ENCODE measurements at regions not wholly inside any gene's neighbourhood (a gene's known extent, or its start where the extent isn't known, plus 50 kb on each side); places are given as distances from the start of the nearest gene placed in this dataset.
"Not testable (repeated sequence)": the region's sequence is repeated elsewhere in the genome, so short reads cannot be mapped to it uniquely, and the experiment has no call there.

DNA sequence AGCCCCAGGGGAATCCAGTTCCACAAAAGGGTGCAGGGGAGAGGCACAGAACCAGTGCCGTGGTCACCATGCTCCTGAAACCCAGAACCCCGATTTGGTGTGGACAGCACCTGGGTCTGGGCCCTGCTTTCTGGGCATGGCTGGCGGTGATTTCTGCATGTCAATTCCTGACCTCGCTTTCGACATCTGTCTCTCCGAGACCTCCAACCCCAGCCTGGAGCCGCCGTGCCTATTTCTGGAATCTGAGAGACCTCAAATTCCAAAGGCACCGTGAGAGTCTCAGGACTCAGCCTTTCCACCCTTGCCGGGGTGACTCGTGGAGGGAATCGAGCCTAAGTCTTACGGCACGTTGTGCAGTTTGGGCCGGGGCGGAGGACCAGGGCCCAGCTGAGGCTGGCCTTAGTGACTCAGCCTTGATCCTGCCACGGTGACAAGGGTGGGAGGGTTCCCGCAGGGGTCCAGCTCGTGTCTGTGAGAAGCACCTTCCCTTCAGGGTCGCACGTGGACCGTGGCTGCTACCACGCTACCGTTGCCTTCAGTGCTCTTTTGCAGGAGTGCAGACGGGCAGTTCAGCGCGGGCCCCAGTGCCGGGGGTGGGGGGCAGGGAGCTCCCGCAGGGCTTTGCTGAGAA is 133.7 kb downstream of the PXDC1 start:
- no peak for DNase-seq

DNA sequence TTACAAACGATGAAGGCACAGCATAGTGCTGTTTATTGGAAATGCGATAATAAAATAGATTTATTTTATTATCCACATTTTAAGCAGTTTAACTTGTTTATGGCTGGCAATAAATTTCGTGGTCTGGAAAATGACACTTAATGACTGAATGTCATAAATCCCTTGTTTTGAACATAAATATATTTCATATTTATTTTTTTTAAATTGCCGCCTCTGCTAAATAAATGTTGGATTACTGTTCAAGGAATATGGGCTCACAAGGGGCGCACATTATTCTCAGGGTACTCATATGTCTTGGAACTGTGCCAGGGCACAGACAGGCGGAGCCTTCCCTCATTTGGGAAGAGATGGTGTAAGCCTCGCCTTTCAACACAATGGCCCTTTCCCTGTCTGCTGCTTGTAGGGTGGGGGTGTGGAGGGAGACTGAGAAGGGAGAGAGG is 134.3 kb downstream of the PXDC1 start:
- no peak for DNase-seq

DNA sequence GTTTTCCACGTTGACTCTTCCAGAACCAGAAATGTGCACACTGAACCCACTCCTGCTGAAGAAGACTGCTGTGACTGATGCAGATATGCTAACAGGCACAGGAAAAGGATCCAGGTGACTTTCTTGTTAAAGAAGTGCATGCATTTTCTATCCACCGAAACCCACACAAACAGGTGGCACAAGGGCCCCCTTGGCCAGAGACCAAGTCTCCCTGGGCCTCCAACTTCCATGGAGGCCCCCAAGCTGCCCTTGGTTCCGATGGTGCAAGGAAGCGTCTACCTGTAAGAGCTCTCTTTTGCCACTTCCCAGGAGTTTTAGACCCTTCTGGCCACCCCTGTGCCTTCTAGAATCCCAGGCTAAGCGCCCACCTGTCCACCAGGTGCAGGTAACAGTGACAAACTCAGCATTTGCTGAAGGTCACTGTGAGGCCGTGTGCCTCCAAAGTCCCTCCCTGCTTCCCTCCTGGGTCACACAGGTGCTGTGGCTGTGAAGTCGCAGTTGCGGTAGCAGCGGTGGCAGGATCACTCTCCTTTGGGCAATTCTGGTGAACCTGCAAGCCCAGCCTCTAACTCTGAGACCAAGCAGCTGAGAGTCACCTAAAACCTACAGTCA is 134.8 kb downstream of the PXDC1 start:
- no peak for DNase-seq

DNA sequence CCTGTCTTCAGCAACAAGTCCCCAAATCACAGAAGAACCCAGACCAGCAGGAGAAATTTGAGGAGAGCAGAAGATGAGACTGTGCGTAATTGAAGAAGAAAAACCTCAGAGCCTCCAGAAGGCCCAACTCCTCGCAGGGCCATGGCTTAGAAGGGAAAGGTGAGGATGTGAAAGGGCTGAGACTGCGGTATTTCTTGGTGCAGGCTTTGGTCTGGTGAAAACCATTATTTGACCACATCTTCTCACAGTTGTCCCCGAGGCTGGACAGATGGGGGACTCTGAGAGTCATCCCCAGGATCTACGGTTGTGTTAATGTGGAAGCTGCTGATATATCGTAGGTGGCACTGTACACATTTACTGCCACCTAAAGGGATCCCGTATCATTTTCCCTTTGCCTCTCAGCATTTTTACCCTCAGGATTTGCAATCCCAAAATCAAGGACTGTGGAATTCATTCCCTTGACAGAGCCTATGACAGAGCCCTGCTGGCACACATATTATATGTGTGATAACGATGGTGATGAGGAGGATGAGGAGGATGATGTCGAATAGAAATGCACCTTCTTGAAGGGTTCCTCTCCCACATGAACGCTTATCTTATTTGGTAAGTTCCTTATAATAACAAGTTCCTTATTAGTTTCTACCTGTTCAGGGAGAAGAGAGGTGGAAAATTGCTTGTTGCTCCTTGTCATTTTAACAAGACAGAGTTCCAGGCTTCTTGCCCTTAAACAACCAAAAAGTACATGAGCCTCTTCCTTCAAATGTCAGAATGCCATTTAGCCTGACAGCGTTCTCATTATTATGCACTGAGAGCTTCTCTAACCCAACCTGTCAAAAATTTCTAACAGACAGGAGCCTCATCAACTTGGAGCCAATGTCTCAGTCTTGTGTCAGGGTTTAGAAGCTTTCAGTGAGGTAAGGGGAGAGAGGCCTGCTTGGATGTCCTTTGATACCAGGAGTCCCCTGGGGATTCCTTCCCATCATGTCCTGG is 135.8 kb downstream of the PXDC1 start:
- no peak for DNase-seq

DNA sequence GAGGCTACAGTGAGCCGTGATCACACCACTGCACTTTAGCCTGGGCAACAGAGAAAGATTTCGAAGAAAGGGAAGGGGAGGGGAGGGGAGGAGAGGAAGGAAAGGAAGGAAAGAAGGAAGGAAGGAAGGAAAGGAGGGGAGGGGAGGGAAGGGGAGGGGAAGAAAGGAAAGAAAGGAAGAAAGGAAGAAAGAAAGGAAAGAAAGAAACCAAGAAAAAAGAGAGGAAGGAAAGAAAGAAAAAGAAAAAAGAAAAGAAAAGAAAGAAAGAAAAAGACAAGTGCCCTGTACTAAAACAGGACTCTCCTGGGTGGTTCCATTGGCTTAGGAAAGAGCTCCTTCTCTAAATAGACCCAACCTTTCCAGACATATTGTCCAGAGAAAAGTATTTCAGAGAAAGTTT is 136.6 kb downstream of the PXDC1 start:
- no peak for DNase-seq

DNA sequence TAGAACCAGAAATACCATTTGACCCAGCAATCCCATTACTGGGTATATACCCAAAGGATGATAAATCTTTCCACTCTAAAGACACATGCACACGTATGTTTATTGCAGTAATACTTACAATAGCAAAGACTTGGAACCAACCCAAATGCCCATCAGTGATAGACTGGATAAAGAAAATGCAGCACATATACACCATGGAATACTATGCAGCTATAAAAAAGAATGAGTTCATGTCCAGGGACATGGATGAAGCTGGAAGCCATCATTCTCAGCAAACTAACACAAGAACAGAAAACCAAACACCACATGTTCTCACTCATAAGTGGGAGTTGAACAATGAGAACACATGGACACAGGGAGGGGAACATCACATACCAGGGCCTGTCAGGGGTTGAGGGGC is 137.9 kb downstream of the PXDC1 start:
- DNase-seq = not testable (repeated sequence)

DNA sequence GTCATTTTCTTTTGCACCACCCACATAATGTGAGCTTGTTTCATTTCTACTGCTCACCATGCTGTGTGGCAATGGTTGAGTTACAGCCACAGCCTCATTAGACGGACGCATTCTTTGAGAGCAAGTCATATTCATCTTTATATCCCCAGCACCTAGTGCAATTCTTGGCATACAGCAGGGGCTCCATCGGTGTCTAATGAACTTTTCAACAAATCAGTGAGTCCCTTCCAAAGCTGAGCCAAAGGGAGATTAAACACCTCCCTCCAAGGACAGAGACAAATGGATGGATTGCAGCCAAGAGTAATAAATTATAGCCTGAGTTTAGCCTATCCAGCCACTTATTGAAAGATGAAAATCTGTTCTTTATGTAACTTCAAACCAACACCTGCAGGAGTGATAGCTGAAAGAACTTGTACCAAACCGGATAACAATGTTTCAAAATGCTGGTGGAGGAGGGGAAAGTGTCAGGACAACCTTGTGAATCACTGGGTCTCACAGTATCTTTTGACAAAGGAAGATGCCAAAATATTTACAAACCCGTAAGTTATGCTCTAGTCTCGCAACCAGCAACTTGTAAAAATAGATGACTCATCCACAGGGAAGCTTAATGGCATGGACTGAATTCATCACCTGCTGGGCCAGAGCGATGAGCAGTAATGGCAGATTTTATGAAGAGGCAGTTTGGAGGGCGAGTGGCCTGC is 139.0 kb downstream of the PXDC1 start:
- no peak for DNase-seq

DNA sequence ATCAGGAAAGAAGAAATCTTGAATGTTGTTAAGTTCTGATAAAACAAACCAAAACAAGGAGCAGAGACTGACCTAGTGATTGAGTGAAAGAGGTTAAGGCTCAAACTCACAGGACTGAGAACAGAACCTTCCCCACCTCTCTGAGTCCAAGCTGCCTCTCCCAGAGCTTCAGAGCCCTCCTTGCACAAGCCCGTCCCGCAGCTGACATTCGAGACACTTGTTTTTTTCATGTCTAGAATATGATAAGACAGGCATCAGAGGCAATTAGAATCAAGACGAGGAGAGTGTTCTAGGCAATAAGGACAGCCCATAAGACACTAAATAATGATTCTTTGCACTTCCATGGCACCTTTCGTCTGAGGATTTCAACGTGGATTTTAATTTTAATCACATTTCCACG is 140.6 kb downstream of the PXDC1 start:
- no peak for DNase-seq

DNA sequence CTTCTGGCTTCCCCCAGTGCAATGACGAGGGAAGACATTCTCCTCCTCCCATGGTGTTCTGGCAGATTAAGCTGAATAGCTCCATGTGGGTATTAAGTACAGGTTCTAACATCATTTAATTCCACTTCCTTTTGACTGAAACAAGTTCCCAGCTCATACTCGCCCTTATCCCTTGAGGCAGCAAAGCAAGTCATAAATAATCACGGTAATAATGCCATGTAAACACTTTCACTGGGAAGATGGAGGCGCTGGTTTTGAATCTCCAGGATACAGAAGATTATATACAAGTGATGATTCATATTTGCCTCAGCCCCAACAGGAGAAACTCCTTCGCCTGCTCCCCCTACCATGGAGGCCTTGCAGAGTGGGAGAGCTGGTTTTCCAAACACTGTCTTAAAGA is 141.3 kb downstream of the PXDC1 start:
- no peak for DNase-seq

DNA sequence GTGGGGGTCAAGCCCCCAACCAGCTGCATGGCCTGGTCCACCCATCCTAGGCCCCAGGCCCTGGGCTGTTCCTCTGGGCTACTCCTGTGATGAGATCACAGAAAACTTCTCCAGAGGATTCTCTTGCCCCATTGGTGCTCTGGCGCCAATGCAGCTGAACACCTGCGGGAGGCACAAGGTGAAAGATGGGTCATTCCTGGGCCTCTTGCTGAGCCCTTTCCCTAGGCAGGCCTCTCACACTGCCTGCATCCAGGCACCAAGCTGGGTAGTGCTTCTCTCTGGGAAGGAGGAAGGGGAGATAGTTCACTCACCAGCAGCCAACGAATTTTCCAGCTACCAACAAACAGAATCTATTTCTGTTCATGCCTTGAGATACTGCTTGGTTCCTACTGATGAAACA is 142.1 kb downstream of the PXDC1 start:
- DNase-seq = no peak

DNA sequence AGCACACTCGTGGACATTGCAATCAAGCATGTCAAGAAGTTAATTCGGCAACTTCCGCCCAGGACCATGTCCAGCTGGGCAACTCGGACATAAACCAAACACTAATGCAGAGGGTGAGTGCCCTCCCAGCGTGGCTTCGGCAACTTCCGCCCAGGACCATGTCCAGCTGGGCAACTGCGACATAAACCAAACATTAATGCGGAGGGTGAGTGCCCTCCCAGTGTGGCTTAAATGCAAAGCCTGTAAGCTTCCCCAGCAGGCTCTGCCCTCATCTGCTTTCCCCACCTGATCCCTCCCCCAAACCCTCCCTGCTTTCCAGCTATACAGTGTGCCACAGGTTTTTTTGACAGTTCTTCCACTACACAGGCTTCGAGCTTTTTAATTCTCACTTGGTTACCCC is 143.4 kb downstream of the PXDC1 start:
- no peak for DNase-seq

DNA sequence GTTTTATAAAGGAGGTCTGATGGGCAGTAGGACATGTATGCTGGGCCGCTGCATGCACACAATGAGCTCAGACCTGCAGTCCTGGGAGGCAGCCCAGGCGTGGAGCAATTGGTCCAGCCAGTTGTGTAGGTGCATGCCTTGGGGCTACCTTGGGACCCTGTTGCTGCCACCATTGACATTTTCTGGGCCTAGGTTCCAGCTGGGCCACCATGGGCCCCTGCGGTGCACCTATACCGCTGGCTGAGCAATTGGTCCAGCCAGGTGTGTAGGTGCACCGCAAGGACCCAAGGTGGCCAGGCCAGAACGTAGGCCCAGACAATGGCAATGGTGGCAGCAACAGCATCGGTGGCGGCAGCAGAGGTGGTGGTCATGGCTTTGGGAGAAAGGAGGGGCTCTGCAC is 143.9 kb downstream of the PXDC1 start:
- no peak for DNase-seq

DNA sequence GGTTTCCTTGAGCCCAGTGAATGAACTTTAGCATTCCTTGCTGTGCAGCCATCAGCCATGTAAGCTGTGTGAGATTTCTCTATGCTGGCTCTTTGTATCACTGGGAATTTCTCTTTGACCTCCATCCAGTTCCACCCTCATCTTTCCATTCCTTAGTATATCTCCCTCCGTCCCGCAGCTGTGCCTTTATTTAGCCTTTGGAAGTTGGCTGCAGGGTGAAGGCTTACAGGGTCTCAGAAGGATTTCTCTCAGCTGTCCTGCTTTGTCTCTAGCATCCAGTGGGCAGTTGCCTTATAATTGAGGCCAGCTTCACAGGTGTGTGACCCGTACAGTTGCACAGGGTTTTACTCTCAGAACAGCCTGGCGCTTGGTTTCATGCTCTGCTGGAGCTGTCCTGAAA is 144.3 kb downstream of the PXDC1 start:
- DNase-seq = no peak

DNA sequence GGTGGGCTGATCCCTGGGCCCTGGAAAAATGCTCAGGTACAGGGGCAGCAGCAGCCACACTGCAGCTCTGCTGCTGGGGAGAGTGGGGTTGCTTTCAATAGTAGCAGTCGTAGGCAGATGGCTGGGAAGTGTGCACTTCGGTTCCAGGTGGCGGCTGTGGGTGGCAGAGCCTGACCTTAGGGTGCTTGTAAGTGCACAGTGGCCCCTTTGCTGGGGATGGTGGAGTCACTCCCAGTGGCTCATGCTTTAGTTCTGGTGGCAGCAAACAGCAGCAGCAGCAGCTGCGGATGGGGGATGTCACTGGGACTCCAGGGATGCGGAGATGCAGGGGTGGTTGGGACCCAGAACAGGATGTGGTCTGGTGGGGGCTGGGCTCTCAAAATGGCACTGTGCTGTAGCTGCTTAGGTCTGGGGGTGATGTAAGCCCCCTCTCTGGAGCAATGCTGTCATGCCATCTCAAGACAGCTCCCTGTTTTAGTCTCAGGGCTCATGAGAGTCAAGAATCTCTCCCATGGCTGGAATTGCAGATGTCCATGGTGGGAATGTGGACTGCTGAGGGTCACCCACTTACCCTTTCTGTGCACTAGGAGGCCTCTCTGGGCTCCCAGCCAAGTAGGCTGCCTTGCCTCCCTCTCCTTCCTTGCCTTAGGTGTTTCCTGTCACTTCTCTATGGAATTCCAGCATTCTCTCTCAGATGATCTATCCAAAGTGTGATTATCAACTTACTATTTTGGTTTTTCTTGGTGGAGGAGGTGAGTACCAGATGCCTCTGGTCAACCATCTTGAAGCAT is 146.7 kb upstream of the SLC22A23 start:
- DNase-seq = no peak

DNA sequence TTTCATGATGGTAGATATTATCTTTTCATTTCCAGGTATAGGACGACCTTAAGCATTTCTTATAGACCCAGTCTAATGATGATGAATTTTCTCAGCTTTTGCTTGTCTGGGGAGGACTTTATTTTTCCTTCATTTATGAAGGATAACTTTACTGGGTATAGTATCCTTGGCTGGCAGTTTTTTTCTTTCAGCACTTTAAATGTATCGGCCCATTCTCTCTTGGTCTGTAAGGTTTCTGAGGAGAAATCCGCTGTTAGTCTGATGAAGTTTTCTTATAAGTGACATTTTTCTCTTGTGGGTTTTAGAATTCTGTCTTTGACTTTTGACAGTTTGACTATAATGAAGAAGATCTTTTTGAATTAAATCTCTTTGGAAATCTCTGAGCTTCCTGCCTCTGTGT is 144.7 kb upstream of the SLC22A23 start:
- no peak for DNase-seq

DNA sequence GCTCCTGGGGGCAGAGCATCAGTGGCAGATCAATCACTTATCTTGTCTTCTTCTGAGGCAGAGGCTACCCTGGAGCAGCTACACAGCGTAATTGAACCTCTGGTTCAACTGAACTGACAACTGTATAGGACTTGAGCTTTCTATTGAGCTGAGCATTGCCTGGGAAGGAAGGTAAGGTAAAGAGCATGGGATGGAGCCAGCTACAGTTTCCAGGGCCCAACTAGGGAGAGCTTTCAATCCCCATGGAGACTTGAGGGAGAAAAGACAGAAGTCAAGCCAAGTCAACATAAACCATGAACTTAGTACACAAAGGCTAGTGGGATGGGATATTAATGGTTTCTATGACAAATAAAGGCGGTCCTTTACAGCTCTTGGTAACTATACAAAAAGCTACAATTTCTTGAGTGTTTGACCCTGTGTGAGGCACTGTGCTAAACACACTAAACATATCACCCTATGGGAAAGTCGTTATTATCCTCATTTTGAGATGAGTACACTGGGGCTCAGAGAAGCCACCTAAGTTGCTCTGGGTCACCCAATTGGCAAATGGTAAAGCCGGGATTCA is 140.7 kb upstream of the SLC22A23 start:
- DNase-seq = no peak

DNA sequence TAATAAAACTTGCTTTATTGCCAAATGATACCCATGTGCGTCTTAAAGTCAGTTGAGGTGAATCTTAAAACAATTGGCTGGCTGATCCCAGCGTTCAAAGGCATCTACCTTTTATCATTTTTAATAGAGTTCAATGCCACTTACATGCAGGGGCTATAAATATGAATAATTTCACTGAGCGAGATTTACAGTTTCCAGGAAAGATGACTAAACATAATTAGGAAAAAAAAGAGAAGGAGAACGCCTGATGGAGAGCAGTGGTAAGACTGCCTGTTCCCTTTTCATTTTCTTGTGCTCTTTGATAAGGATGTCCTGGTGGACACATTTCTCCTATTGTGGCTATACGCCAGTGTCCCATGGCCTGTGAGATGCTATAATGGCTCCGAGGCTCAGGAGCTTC is 139.9 kb upstream of the SLC22A23 start:
- no peak for DNase-seq

DNA sequence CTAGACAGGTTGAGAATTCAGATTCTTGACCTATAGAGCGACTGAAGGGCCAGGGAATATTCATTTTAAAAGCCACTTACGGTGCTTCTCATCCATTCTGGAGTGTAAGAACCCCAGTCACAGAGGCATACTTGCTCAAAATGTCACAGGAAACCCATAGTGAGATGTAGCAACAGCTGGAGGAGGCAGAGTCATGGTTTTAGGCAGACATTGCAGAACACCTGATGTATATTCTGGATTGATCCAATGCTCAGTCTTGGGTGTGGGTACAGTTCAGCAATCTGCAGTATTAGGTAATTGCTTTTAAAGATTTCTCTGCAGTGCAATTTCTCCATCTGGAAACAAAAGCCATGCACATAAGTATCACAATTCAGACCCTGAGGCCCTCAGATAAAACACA is 137.4 kb upstream of the SLC22A23 start:
- no peak for DNase-seq

DNA sequence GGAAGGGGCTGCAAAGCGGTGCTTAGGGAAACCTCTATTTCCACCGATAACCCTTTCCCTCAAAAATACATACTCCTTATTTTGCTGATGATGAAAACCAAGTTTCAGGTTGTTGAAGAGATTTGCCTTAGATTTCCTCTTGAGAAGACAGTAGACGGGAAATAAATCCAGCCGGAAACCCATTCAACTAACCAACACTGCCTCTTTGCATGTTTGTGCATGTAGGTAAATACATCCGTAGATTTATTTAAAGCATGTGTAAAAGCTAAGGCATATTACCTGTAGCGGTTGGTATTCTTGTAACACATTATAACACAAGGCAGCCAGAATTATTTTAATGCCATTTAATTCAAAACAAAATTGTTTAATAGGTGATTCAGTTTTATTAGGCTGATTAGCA is 136.3 kb upstream of the SLC22A23 start:
- no peak for DNase-seq

DNA sequence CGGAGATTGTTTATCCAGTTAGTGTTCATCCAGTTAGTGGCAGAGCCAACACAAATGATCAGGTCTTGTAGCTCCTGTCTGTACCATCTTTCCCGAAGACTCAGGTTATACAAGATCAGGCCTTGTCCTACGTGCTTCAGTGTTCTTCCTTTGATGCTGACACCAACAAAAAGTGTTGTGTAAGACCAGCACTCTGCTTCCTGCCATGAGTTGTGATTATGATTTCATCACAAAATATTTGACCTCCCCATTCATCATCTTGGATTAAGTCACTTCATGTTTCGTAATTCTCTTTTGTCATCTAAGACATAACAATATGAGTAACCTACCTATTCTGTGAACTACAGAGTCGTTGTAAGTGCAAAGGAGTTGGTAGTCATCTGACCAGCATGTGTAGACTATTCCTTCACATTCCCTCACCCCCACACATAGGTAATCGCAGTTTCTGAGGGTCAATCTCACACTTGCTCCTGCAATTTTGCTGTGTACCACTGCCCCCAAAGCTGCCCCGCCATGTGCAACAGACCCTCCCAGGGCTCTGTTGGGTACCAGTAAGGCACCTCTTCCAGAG is 135.6 kb upstream of the SLC22A23 start:
- DNase-seq = no peak

DNA sequence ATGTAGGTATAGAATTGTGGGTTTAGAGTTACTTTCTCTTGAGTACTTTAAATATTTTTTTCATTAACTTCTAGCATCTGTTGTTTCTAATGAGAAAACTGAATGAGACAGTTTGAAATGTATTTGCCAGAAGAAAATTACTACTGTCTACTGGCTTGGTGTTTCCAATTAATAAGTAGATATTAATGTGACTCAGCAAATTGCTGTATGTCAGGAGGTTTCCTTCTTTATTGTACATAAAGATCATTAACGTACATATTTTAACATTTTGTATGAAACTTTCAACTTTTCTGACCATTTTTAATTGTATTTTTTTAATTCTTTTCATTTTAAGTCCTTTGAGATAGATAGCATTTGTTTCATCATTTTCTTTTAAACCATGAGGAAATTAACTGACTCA is 135.1 kb upstream of the SLC22A23 start:
- no peak for DNase-seq

DNA sequence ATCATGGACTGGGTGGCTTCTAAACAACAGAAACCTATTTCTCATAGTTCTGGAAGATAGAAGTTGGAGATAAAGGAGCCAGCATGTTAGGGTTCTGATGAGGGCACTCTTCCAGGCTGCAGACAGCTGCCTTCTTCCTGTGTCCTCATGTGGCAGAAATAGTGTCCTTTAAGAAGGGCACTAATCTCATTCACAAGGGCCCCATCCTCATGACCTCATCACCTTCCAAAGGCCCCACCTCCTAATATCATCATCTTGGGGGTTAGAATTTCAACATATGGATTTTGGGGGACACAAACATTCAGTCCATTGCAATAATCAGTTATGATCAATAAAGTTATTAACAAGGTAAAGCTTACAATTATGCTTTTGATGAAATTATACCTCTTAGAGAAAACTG is 130.8 kb upstream of the SLC22A23 start:
- no peak for DNase-seq

Data from NCI-H1048 (cell line).